ENCODE measurements at regions not wholly inside any gene's neighbourhood (a gene's known extent, or its start where the extent isn't known, plus 50 kb on each side); places are given as distances from the start of the nearest gene placed in this dataset.
"Not testable (repeated sequence)": the region's sequence is repeated elsewhere in the genome, so short reads cannot be mapped to it uniquely, and the experiment has no call there.

GRCh38 chr2:95667480-95667879 lies 75.7 kb downstream of the TRIM43 start:
- ChIA-PET POLR2A (no interaction called here), CTCF (no interaction called here)
- Histone ChIP-seq H3K36me3 (ENCODE audit: insufficient read depth, low read length) (no peaks in the 10 kb centered on the region), H3K9me3 (ENCODE audit: control insufficient read depth in 1 of 2, insufficient read depth in 1 of 2, low read length in 2 of 2) (no peaks in the 10 kb centered on the region), H3K4me3 (ENCODE audit: low read length) (no peak overlapping the region), H3K27ac (ENCODE audit: low read depth in 1 of 2, low read length in 2 of 2) (no peak overlapping the region), H3K4me1 (ENCODE audit: insufficient read depth, low read length) (no peaks in the 10 kb centered on the region), H3K27me3 (ENCODE audit: control insufficient read depth in 1 of 2, insufficient read depth in 2 of 2, low read length in 2 of 2) (no peaks in the 10 kb centered on the region)
- intact Hi-C loops (cut with DNase I, micrococcal nuclease), result no loop called here
- no peak overlapping the region for H3K27ac Mint-ChIP-seq
- no peak overlapping the region for H3K4me3 Mint-ChIP-seq
- TF ChIP-seq CTCF (IDR thresholded peaks at IDR 0.05), result no peak
- no peaks in the 10 kb centered on the region for H3K9me3 Mint-ChIP-seq
- H3K36me3 Mint-ChIP-seq (ENCODE audit: low read depth), result no peaks in the 10 kb centered on the region
- peaks cover 4% of the 10 kb centered on the region for H3K27me3 Mint-ChIP-seq
- no peak for ATAC-seq (ENCODE audit: poor library complexity)
- peaks cover 13% of the 10 kb centered on the region for H3K4me1 Mint-ChIP-seq (ENCODE audit: low read depth)
- no peak for DNase-seq

- peak; percentile 43 for ATAC-seq (ENCODE audit: poor library complexity)
- H3K36me3 ChIP-seq (ENCODE audit: insufficient read depth, low read length); H3K4me3 Mint-ChIP-seq; CTCF ChIA-PET; H3K4me3 ChIP-seq (ENCODE audit: low read length); DNase-seq; intact Hi-C loops (cut with DNase I, micrococcal nuclease); H3K27me3 ChIP-seq (ENCODE audit: control insufficient read depth in 1 of 2, insufficient read depth in 2 of 2, low read length in 2 of 2); POLR2A ChIA-PET; H3K27ac ChIP-seq (ENCODE audit: low read depth in 1 of 2, low read length in 2 of 2); H3K9me3 Mint-ChIP-seq; H3K27me3 Mint-ChIP-seq; H3K4me1 ChIP-seq (ENCODE audit: insufficient read depth, low read length); H3K36me3 Mint-ChIP-seq (ENCODE audit: low read depth); H3K9me3 ChIP-seq (ENCODE audit: control insufficient read depth in 1 of 2, insufficient read depth in 1 of 2, low read length in 2 of 2): not testable (repeated sequence)
- peaks cover 13% of the 10 kb centered on the region for H3K4me1 Mint-ChIP-seq (ENCODE audit: low read depth)
- peak overlapping the region; percentile 22 for H3K27ac Mint-ChIP-seq
Observed at GRCh38 chr2:95668934-95669333, 77.1 kb downstream of the TRIM43 start.

GRCh38 chr2:95669441-95669991 lies 77.7 kb downstream of the TRIM43 start:
- Histone ChIP-seq H3K4me1 (ENCODE audit: insufficient read depth, low read length) (no peaks in the 10 kb centered on the region), H3K27ac (ENCODE audit: low read depth in 1 of 2, low read length in 2 of 2) (no peak overlapping the region), H3K4me3 (ENCODE audit: low read length) (no peak overlapping the region), H3K36me3 (ENCODE audit: insufficient read depth, low read length) (no peaks in the 10 kb centered on the region), H3K9me3 (ENCODE audit: control insufficient read depth in 1 of 2, insufficient read depth in 1 of 2, low read length in 2 of 2) (no peaks in the 10 kb centered on the region), H3K27me3 (ENCODE audit: control insufficient read depth in 1 of 2, insufficient read depth in 2 of 2, low read length in 2 of 2) (no peaks in the 10 kb centered on the region)
- Mint-ChIP-seq H3K27ac (peak overlapping the region; percentile 22), H3K9me3 (no peaks in the 10 kb centered on the region), H3K4me3 (no peak overlapping the region), H3K27me3 (no peaks in the 10 kb centered on the region), H3K4me1 (ENCODE audit: low read depth) (peaks cover 13% of the 10 kb centered on the region), H3K36me3 (ENCODE audit: low read depth) (no peaks in the 10 kb centered on the region)
- DNase-seq (no peak), ATAC-seq (ENCODE audit: poor library complexity) (no peak)
- POLR2A ChIA-PET, result no interaction called here
- intact Hi-C loops (cut with DNase I, micrococcal nuclease), result no loop called here
- CTCF ChIA-PET, result no interaction called here
- no peak for TF ChIP-seq CTCF (IDR thresholded peaks at IDR 0.05)

GRCh38 chr2:95670167-95670566 lies 78.4 kb downstream of the TRIM43 start:
- H3K27me3 ChIP-seq (ENCODE audit: control insufficient read depth in 1 of 2, insufficient read depth in 2 of 2, low read length in 2 of 2), result no peaks in the 10 kb centered on the region
- no peaks in the 10 kb centered on the region for H3K4me1 ChIP-seq (ENCODE audit: insufficient read depth, low read length)
- no peak for TF ChIP-seq CTCF (IDR thresholded peaks at IDR 0.05)
- H3K9me3 ChIP-seq (ENCODE audit: control insufficient read depth in 1 of 2, insufficient read depth in 1 of 2, low read length in 2 of 2), result no peaks in the 10 kb centered on the region
- Mint-ChIP-seq H3K4me1 (ENCODE audit: low read depth) (peaks cover 13% of the 10 kb centered on the region), H3K27ac (no peak overlapping the region), H3K9me3 (no peaks in the 10 kb centered on the region), H3K4me3 (no peak overlapping the region), H3K27me3 (no peaks in the 10 kb centered on the region), H3K36me3 (ENCODE audit: low read depth) (no peaks in the 10 kb centered on the region)
- ATAC-seq (ENCODE audit: poor library complexity) (no peak), DNase-seq (no peak)
- ChIA-PET CTCF (no interaction called here), POLR2A (no interaction called here)
- no peak overlapping the region for H3K4me3 ChIP-seq (ENCODE audit: low read length)
- intact Hi-C loops (cut with DNase I, micrococcal nuclease), result no loop called here
- H3K36me3 ChIP-seq (ENCODE audit: insufficient read depth, low read length), result no peaks in the 10 kb centered on the region
- H3K27ac ChIP-seq (ENCODE audit: low read depth in 1 of 2, low read length in 2 of 2), result no peak overlapping the region

All from CD4-positive, alpha-beta T cell (primary cell).